HK-2 (cell line): ENCODE measurements at regions not wholly inside any gene's neighbourhood (a gene's known extent, or its start where the extent isn't known, plus 50 kb on each side); places are given as distances from the start of the nearest gene placed in this dataset.

Experiments used
- DNase-seq: peaks from one replicate; pipeline ENCODE4 v3.0.0-alpha.2; 2018; ENCODE audit not compliant: unreplicated experiment

DNA sequence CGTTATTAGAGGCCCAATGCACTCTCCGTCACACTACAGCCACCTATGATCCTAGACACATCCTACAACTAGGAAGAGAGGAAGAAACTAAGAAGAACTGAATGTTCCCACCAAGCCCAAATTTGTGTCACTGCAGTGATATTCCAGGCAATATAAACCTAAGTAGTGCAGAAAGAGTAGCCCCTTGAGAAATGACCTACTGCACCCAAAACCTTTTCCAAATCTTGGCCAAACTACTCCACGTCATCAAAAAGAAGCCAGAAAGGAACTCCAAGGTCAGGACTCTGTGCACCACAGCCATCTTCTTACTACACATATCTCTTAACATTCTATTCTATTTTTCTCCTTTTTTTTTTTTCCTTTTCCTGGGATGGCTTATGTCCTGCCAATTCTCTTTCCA, 60.2 kb downstream of the ADAMTS1 start:
- no peak for DNase-seq

DNA sequence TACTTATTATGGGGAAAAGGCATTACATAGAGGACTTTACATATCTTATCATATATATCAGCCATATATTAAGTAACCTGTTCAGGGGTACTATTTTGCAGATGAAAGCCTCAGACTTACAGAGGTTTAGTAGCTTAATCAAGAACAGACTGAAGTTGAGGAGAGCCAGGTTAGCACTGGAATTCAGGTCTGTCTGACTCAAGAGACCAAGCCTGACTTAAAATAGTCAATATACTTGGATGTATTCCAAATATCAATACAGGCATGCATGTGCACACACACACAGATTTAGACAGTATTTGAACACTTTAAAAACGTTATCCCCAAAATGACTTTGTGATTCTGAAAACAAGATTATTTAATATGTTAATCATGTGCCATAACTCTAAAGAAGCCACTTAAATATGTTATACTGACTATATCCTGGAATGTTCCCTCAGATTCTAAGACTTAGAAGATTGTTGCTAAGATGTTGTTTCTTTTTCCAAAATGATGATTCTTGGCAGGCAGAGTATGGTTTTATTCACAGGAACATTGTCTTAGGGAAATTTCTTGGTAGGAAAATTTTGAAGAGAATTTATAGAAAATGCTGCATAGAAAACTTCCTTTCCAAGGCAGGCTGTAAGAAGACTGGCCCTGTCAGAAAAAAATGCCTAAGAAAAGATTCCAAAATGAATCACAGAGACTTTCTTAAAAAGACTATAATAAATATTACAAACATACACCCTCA, 61.6 kb downstream of the ADAMTS1 start:
- DNase-seq: no peak

DNA sequence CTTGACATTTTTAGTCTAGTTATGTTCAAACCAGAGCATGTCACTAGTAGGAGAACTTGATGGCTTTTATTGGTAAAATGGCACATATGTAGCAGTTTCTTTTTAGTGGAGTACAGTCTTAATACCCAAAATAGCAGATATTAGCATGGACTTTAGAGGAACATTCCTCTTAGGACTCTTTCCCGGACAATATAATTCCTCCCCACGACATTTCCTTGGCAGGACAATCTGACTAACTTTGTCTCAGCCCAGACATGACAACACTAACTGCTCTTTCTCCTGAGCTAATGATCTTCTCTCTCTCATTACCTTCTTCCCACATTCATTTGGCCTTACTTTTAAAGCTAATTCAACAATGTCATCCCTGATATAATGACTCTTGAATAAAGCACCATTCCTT, 62.5 kb downstream of the ADAMTS1 start:
- DNase-seq: no peak

DNA sequence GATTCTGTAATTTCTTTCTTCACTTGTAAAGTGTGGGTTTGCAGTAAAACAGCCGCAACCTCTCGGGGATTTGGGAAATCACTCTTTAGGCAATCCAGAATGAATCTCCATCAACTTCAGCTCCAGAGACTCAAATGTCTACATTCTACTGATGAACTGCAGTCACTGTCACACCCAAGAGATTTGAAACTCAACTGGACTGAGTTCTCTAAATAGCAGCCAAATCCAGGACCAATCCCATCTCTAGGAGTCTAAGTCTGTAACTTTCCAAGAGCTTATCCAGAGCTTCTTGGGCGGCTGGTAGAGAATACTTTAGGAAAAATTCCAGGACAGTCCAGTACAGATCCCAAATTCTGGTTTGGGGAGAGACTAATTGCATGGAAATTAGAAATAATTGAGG, 62.9 kb downstream of the ADAMTS1 start:
- no peak for DNase-seq

DNA sequence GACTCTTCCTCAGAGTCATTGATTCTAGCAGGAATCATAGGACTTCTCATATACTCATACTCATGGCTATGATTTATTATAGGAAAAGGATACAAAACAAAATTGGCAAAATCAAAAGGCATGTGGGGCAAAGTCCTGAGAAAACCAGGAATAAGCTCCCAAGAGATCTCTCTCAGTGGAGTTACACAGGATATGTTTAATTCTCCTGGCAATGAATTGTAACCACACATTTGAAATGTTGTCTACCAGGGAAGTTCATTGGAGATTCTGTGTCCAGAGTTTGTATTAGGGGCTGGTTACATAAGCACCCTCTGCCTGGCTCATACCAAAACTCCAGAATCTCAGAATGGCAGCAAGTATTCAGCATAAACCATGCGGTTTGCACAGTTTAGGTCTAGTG, 63.9 kb downstream of the ADAMTS1 start:
- DNase-seq: no peak

DNA sequence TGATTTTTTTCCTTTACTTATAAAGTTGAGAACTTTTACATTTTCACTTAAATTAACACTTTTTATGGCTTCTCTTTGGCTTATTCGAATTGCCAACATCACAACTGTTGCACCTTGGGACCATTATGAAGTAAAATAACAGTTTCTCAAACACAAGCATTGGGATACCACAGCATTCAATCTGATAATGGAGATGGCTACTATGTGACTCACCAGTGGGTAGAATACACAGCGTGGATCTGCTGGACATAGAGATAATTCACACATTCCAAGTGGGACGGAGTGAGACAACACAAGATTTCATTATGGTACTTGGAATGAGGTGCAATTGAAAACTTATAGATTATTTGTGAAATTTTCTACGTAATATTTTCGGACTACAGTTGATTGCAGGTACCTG, 68.0 kb downstream of the ADAMTS1 start:
- DNase-seq: no peak

- DNase-seq: no peak
These were observed 68.7 kb downstream of the ADAMTS1 start for GRCh38 chr21:26776310-26777021.

DNA sequence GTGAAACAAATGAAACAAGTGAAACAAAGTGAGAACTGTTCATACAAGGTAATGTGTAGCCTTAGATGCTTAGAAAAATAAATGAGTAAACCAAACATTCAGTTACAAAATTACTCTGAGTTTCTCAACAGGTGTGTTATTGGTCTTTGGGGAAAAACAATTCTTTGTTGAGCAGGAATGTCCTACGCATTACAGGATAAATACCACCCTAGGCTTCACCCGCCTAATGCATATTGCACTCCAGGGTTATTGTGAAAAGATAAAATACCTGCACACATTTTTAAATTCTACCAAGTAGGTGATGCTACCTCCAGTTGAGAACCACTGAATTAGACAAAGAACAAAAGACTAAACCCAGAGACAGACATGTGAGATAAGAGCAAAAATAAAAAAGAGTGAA, 72.2 kb downstream of the ADAMTS1 start:
- DNase-seq: no peak

GRCh38 chr21:26769613-26770188, 75.5 kb downstream of the ADAMTS1 start:
- no peak for DNase-seq

DNA sequence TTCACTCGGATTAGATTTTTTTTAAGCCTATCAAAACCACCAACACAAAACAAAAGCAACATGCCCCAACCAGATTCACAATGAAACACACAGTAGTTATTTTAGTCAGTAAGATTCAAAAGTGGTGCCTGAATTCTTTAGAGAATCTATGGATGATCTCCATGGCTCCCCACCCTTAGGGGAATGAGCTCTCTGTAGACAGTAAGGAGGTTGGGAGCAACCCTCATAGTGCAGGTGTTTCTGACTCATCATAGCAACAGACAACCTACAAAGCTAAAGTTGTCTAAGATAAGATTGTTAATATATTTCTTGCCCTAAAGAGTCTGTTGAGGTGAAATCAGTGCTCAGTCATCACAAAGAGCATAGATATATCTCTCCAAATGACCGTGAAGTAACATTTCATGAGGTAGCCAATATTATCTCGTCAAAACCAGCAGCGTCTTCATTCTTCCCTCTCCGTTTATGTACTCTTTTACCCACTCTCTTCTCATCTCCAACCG, 78.3 kb downstream of the ADAMTS1 start:
- DNase-seq: no peak

- DNase-seq: no peak
These were observed 83.9 kb downstream of the ADAMTS1 start for GRCh38 chr21:26761174-26761915.

DNA sequence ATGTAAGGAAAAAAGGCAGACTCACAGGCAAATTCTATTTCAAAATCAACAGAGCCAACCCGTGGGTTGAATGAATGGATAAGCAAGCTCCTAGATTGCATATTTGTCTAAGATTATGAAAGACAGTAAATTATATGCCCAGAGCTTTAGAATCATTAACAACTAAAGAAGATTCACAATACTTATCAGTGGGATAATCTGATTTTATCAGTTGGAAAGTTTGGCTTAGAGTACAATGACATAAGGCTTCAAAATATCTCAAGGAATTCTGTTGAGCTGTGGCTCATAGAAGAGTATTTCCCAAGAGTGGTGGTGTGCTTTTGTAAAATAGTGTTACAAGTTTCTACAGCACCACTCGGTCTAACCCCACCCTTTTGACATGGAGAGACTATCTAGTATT, 85.5 kb downstream of the ADAMTS1 start:
- no peak for DNase-seq

DNA sequence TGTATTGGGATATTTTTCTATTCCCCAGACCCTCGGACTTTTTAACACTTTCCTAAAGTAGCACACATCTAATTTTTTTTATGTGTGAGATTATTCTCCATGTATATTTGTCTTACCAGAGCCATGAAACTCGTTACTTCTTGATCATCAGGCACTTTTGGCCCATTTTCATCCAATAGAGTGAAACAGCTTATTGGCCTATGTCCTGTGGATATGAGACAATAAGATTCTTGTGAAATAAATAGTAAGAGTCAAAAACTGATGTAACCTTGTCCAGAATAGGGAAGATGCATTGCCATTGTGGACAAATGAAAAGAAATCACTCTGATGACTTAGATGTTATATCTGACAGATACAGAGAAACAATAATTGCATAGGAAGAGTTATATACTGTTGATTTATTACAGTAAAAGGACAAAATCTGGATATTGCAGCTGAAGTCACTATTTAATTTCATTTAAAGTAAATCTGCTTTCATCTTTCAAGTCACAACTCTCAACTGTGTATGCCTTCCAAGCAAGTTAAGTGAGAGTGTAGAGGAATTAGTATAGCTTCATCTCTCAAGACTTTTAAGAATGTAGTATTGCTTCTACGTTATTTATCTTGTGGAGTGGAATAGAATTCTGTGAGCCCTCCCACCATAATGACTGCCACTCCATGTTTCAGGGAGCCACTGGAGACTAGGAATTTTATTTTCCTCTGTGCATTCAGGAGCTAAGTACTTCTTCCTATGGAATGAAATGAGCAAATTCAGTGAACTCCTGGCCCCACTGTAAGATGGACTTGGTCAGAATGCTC, 86.9 kb downstream of the ADAMTS1 start:
- DNase-seq: no peak

DNA sequence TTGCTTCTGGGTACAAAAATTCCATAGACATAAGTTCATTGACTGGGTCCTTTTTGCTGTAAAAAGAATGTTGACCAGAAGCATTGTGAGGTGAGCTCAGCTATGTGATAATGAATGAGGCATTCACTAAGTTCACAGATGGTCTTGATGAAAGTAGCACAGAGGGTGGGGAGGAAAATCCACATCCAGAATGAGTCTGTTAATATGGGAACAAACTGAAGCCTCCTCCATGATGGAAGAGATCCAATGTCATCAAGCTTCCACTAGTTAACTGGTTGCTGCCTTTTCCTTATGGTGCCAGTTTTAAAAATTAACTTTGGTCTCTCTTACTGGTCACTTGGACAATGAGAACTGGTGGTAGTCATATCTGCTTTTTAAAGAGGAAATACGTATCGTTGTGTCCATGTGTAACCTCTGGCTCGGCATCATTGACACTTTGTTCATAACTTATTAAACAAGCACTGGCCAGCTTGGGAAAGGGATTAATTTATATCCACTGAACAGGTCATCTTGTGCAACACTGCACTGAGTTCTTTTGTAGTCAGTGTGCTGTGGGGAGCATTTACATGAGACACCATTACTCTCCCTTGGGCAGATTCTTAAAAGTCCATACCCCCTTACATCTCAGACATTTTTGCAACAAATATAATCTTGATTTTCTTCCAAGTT, 88.6 kb downstream of the ADAMTS1 start:
- no peak for DNase-seq

DNA sequence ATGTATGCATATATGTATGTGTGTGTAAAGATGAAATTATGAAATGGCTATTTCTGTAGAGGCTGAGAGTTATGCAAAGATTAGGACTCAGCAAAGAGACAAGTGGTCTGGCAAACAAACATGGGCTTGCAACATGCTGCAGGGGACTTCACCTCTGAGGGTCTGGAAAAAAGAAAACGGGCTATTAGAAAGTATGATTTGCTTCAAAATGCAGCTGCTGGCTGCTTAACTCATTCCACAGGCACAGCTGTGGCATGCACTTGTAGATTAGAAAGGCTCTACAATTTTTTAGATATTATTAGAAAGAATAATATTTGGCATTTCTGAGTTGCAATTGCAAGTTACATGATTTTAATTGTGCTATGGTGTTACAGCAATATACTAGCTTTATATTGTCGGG, 90.4 kb downstream of the ADAMTS1 start:
- no peak for DNase-seq

- DNase-seq: no peak
These were observed 91.4 kb downstream of the ADAMTS1 start for GRCh38 chr21:26753822-26754221.

DNA sequence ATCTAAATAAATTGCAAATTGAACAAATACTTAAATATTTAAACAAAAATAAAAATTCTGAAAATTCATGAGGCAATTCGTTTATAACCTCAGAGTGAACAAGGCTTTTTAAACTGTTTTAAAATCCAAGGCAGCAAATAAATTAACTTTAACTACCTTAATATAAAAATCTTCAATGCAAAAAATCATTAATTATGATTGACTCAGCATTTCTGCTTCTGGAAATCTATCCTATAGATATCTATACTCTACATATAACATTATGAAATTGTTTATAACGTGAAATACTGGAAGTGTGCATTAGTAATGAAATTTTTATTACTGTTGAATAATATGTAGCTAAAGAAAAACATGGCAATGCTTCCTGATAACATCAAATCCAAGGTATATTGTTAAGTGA, 92.4 kb downstream of the ADAMTS1 start:
- no peak for DNase-seq

DNA sequence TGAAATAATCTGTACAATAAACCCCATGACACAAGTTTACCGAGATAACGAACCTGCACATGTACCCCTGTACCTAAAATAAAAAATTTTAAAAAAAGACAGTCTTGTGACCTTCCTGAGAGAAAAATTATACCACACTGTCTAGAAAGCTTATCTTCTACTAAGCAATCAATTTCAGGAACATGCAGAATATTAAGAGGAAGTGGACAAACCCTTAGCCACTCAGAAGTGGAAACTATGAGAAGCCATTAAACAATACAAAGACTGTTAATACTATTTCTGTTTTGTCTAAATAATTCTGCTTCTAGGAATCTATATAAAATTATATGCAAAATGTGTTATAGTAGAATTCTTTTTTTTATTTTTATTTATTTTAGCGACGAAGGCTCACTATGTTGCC, 93.9 kb downstream of the ADAMTS1 start:
- DNase-seq: no peak

GRCh38 chr21:26748066-26748465, 97.1 kb downstream of the ADAMTS1 start:
- no peak for DNase-seq

GRCh38 chr21:26747216-26747615, 98.0 kb downstream of the ADAMTS1 start:
- no peak for DNase-seq

DNA sequence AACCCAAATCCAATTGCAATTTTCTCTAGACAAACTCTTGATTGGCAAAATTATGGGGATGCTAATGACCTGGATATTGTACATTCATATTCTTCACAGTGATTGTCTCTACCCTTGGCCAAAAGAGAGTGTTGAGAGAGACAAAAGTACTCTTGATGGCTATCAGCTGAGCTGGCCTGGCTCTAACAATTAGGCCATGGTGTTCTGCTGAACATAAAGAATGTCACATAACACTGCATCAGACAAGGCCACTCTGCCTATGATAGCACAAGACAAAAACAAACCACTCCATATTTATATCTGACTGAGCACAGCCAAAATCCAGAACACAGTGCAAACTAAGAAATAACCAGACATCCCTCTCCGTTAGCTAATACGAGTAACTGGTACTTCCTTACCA, 101.7 kb downstream of the ADAMTS1 start:
- no peak for DNase-seq
